ENCODE measurements at regions not wholly inside any gene's neighbourhood (a gene's known extent, or its start where the extent isn't known, plus 50 kb on each side); places are given as distances from the start of the nearest gene placed in this dataset.

DNA sequence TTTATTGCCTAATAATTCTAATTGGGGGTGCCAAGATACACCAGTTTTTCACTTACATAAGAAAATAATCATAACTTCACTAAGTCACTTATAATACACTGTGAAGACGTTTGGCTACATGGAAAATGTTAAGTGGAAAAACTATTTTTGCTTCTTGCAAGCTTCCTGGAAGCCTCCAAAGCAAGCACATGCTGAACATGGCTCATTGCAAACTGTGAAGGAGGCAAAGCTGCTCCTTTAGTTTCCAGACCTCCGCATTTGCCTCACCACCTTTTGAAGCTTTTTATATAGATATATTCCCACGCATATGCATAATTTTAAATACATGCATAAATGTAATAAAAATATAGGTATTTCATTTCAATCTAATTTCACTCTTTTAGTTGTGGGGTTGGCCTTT, 285.6 kb upstream of the PRDM9 start:
- FAIRE-seq = no peak
- DNase-seq (ENCODE audit: insufficient read length, low spot score) = no peak
- TF ChIP-seq, protein P1, sequence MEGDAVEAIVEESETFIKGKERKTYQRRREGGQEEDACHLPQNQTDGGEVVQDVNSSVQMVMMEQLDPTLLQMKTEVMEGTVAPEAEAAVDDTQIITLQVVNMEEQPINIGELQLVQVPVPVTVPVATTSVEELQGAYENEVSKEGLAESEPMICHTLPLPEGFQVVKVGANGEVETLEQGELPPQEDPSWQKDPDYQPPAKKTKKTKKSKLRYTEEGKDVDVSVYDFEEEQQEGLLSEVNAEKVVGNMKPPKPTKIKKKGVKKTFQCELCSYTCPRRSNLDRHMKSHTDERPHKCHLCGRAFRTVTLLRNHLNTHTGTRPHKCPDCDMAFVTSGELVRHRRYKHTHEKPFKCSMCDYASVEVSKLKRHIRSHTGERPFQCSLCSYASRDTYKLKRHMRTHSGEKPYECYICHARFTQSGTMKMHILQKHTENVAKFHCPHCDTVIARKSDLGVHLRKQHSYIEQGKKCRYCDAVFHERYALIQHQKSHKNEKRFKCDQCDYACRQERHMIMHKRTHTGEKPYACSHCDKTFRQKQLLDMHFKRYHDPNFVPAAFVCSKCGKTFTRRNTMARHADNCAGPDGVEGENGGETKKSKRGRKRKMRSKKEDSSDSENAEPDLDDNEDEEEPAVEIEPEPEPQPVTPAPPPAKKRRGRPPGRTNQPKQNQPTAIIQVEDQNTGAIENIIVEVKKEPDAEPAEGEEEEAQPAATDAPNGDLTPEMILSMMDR (IDR thresholded peaks at IDR 0.05; ENCODE audit: insufficient read depth, missing control alignments) = no peak

DNA sequence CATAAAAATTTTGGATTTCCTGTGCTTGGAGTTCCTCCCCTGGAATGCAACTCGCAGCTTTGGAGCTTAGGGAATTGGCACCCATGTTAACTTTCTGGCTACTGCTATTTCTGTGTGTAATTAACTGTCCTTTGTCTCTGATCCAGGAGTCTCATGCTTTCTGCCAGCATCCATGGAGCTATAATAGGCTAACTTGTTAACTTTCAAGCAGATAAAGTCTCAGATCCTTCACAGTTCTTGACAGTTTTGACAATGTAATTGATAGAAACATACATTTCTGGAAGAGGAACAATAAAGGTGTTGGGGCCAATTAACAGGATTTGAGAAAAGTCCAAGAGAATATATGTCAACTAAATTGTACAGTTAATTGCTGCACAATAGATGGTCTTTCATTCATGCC, 290.2 kb upstream of the PRDM9 start:
- DNase-seq (ENCODE audit: insufficient read length, low spot score) = no peak
- FAIRE-seq = no peak
- TF ChIP-seq, protein P1 (IDR thresholded peaks at IDR 0.05; ENCODE audit: insufficient read depth, missing control alignments) = no peak

DNA sequence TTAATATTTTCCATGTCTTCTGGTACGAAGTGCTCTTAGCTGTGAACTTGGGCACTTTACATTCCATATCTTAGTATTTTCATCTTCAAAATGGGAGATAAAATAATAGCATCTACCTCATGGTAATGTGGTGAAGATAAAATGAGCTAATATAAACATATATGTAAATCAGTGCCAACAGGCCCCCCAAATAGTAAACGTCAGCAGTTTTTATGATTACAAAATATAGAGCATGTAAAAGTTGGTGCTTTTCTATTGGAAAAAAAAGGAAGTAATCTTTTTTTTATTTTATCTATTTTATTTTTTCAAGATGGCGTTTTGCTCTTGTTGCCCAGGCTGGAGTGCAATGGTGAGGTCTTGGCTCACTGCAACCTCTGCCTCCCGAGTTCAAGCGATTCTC, 291.1 kb upstream of the PRDM9 start:
- no peak for DNase-seq (ENCODE audit: insufficient read length, low spot score)
- TF ChIP-seq, protein P1 (IDR thresholded peaks at IDR 0.05; ENCODE audit: insufficient read depth, missing control alignments) = no peak
- no peak for FAIRE-seq

DNA sequence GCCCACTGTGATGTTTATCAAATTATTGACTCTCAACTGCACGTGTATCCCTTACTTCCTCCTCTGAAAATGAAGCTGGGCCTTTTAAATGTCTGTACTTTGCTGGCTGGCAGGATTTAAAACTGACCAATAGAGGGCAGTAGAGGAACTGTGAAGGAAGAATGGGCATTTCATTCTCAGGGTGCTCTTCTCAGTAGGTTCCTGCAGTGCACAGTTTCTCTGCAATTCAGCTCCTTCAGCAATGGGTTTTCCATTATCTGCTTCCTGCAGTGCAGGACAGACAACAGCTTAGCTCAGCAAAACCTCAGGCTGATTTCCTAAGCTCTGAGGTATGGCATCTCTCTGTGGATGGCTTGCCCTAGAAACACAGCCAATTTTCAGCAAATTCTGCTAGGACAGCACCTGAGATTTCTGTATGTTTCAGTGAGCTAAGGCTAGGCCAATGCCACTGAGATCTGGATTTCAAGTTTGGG, 298.4 kb upstream of the PRDM9 start:
- FAIRE-seq (peak; percentile 32), DNase-seq (ENCODE audit: insufficient read length, low spot score) (peak; percentile 24)

DNA sequence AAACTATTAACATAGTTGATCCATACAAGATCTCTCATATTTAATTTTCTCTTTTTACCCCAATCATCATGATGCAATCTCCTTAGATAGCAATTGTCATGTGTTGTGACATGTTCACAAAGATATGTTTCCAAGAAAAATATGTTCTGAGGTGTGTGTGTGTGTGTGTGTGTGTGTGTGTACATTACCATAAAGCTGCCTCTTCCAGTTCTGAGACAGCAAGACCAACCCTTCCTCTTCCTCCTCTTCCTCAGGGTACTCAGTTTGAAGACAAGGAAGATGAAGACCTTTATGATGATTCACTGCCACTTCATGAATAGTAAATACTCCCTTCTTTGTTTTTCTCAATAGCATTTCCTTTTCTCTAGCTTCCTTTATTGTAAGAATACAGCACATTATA, 303.3 kb upstream of the PRDM9 start:
- no peak for FAIRE-seq
- no peak for DNase-seq (ENCODE audit: insufficient read length, low spot score)
- TF ChIP-seq, protein P1 (IDR thresholded peaks at IDR 0.05; ENCODE audit: insufficient read depth, missing control alignments) = no peak

More for the DNA sequence above, 298.4 kb upstream of the PRDM9 start:
- TF ChIP-seq, protein P1 (IDR thresholded peaks at IDR 0.05; ENCODE audit: insufficient read depth, missing control alignments) = peak; percentile 82

DNA sequence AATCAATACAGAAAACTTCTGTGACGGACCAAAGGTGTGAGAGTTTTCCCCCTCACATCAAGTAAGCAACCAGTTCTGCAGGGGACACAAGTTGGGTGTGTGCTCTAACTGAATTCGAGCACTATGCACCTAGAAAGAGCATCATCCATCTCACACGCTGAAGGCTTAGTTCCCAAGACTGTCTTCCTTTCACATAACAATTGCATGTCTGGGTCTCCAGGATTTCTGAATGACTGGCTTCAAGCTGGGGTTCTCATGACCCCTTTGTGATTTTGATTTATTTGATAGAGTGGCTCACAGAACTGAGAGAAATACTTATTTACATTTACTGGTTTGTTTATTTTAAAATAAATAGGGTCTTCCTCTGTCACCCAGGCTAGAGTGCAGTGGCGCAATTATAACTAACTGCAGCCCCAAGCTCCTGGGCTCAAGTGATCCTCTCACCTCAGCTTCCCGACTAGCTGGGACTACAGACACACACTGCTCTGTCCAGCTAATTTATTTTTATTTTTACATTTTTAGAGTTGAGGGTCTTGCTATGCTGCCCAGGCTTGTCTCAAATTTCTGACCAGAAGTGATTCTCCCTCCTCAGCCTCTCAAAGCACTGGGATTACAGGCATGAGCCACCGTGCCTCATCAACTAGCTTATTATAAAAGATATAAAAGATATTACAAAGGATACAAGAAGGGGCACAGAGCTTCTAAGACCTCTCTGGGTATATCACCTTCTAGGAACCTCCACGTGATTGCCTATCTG, 316.7 kb upstream of the CDH12 start:
- TF ChIP-seq, protein P1 (IDR thresholded peaks at IDR 0.05; ENCODE audit: insufficient read depth, missing control alignments) = no peak
- FAIRE-seq (no peak), DNase-seq (ENCODE audit: insufficient read length, low spot score) (no peak)

DNA sequence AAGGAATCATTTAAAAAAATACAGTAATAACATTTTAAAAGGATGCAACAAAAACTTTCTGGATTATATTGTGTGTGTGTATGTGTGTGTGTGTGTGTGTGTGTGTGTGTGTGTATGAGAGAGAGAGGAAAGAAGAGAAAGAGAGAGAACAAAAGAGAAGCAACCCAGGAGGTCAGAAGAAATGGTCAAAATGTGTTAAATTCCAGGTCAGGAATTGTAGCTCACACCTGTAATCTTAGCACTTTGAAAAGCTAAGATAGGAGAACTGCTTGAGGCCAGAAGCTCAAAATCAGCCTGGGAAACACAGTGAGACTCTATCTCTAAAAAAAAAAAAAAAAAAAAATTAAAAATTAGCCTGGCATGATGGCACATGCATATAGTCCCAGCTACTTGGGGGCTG, 311.8 kb upstream of the CDH12 start:
- no peak for DNase-seq (ENCODE audit: insufficient read length, low spot score)
- TF ChIP-seq, protein P1 (IDR thresholded peaks at IDR 0.05; ENCODE audit: insufficient read depth, missing control alignments) = no peak
- no peak for FAIRE-seq

Measured in D721Med (cell line).